ENCODE measurements at regions not wholly inside any gene's neighbourhood (a gene's known extent, or its start where the extent isn't known, plus 50 kb on each side); places are given as distances from the start of the nearest gene placed in this dataset.
"Not testable (repeated sequence)": the region's sequence is repeated elsewhere in the genome, so short reads cannot be mapped to it uniquely, and the experiment has no call there.

GRCh38 chr5:159586921-159587320 is 256.6 kb upstream of the IL12B start:
- Histone ChIP-seq H3K36me3 (ENCODE audit: control insufficient read depth, insufficient read depth, low read length) (no peaks in the 10 kb centered on the region), H3K27me3 (ENCODE audit: control insufficient read depth, insufficient read depth, low read length) (no peaks in the 10 kb centered on the region), H3K4me1 (ENCODE audit: control insufficient read depth, insufficient read depth, low read length) (no peaks in the 10 kb centered on the region), H3K9ac (ENCODE audit: low read length) (no peak overlapping the region), H3K9me3 (ENCODE audit: control insufficient read depth, low read length) (no peaks in the 10 kb centered on the region), H3K4me3 (ENCODE audit: low read length) (no peak overlapping the region)

- no peaks in the 10 kb centered on the region for H3K27me3 ChIP-seq (ENCODE audit: control insufficient read depth, insufficient read depth, low read length)
- H3K4me3 ChIP-seq (ENCODE audit: low read length) = no peak overlapping the region
- H3K9me3 ChIP-seq (ENCODE audit: control insufficient read depth, low read length) = no peaks in the 10 kb centered on the region
- no peaks in the 10 kb centered on the region for H3K36me3 ChIP-seq (ENCODE audit: control insufficient read depth, insufficient read depth, low read length)
- no peaks in the 10 kb centered on the region for H3K4me1 ChIP-seq (ENCODE audit: control insufficient read depth, insufficient read depth, low read length)
- no peak overlapping the region for H3K9ac ChIP-seq (ENCODE audit: low read length)
These were observed 258.7 kb upstream of the IL12B start for GRCh38 chr5:159588941-159589340.

GRCh38 chr5:159593518-159594073 is 263.3 kb upstream of the IL12B start:
- Histone ChIP-seq H3K4me3 (ENCODE audit: low read length) (no peak overlapping the region), H3K27me3 (ENCODE audit: control insufficient read depth, insufficient read depth, low read length) (no peaks in the 10 kb centered on the region), H3K36me3 (ENCODE audit: control insufficient read depth, insufficient read depth, low read length) (no peaks in the 10 kb centered on the region), H3K9me3 (ENCODE audit: control insufficient read depth, low read length) (no peaks in the 10 kb centered on the region), H3K4me1 (ENCODE audit: control insufficient read depth, insufficient read depth, low read length) (no peaks in the 10 kb centered on the region), H3K9ac (ENCODE audit: low read length) (no peak overlapping the region)

- not testable (repeated sequence) for H3K9ac ChIP-seq (ENCODE audit: low read length); H3K4me1 ChIP-seq (ENCODE audit: control insufficient read depth, insufficient read depth, low read length); H3K36me3 ChIP-seq (ENCODE audit: control insufficient read depth, insufficient read depth, low read length); H3K4me3 ChIP-seq (ENCODE audit: low read length); H3K9me3 ChIP-seq (ENCODE audit: control insufficient read depth, low read length); H3K27me3 ChIP-seq (ENCODE audit: control insufficient read depth, insufficient read depth, low read length)
These were observed 265.3 kb upstream of the IL12B start for GRCh38 chr5:159595561-159595960.

GRCh38 chr5:159601216-159601615 is 270.9 kb upstream of the IL12B start:
- no peaks in the 10 kb centered on the region for H3K9me3 ChIP-seq (ENCODE audit: control insufficient read depth, low read length)
- H3K4me3 ChIP-seq (ENCODE audit: low read length) = no peak overlapping the region
- H3K4me1 ChIP-seq (ENCODE audit: control insufficient read depth, insufficient read depth, low read length) = no peaks in the 10 kb centered on the region
- no peak overlapping the region for H3K9ac ChIP-seq (ENCODE audit: low read length)
- no peaks in the 10 kb centered on the region for H3K36me3 ChIP-seq (ENCODE audit: control insufficient read depth, insufficient read depth, low read length)
- no peaks in the 10 kb centered on the region for H3K27me3 ChIP-seq (ENCODE audit: control insufficient read depth, insufficient read depth, low read length)

- Histone ChIP-seq H3K4me1 (ENCODE audit: control insufficient read depth, insufficient read depth, low read length) (no peaks in the 10 kb centered on the region), H3K4me3 (ENCODE audit: low read length) (no peak overlapping the region), H3K27me3 (ENCODE audit: control insufficient read depth, insufficient read depth, low read length) (no peaks in the 10 kb centered on the region), H3K9me3 (ENCODE audit: control insufficient read depth, low read length) (no peaks in the 10 kb centered on the region), H3K9ac (ENCODE audit: low read length) (no peak overlapping the region), H3K36me3 (ENCODE audit: control insufficient read depth, insufficient read depth, low read length) (no peaks in the 10 kb centered on the region)
These were observed 272.1 kb upstream of the IL12B start for GRCh38 chr5:159602434-159602833.

- Histone ChIP-seq H3K36me3 (ENCODE audit: control insufficient read depth, insufficient read depth, low read length) (no peaks in the 10 kb centered on the region), H3K27me3 (ENCODE audit: control insufficient read depth, insufficient read depth, low read length) (no peaks in the 10 kb centered on the region), H3K9me3 (ENCODE audit: control insufficient read depth, low read length) (no peaks in the 10 kb centered on the region), H3K4me1 (ENCODE audit: control insufficient read depth, insufficient read depth, low read length) (no peaks in the 10 kb centered on the region), H3K9ac (ENCODE audit: low read length) (no peak overlapping the region), H3K4me3 (ENCODE audit: low read length) (no peak overlapping the region)
These were observed 275.3 kb upstream of the IL12B start for GRCh38 chr5:159605585-159605984.

- no peaks in the 10 kb centered on the region for H3K27me3 ChIP-seq (ENCODE audit: control insufficient read depth, insufficient read depth, low read length)
- no peak overlapping the region for H3K4me3 ChIP-seq (ENCODE audit: low read length)
- no peak overlapping the region for H3K9ac ChIP-seq (ENCODE audit: low read length)
- no peaks in the 10 kb centered on the region for H3K9me3 ChIP-seq (ENCODE audit: control insufficient read depth, low read length)
- no peaks in the 10 kb centered on the region for H3K36me3 ChIP-seq (ENCODE audit: control insufficient read depth, insufficient read depth, low read length)
- H3K4me1 ChIP-seq (ENCODE audit: control insufficient read depth, insufficient read depth, low read length) = no peaks in the 10 kb centered on the region
These were observed 279.1 kb upstream of the IL12B start for GRCh38 chr5:159609359-159609758.

- no peaks in the 10 kb centered on the region for H3K36me3 ChIP-seq (ENCODE audit: control insufficient read depth, insufficient read depth, low read length)
- H3K9me3 ChIP-seq (ENCODE audit: control insufficient read depth, low read length) = no peaks in the 10 kb centered on the region
- no peak overlapping the region for H3K4me3 ChIP-seq (ENCODE audit: low read length)
- no peaks in the 10 kb centered on the region for H3K4me1 ChIP-seq (ENCODE audit: control insufficient read depth, insufficient read depth, low read length)
- no peaks in the 10 kb centered on the region for H3K27me3 ChIP-seq (ENCODE audit: control insufficient read depth, insufficient read depth, low read length)
- no peak overlapping the region for H3K9ac ChIP-seq (ENCODE audit: low read length)
These were observed 280.8 kb upstream of the IL12B start for GRCh38 chr5:159610966-159611579.

- no peak overlapping the region for H3K4me3 ChIP-seq (ENCODE audit: low read length)
- no peaks in the 10 kb centered on the region for H3K36me3 ChIP-seq (ENCODE audit: control insufficient read depth, insufficient read depth, low read length)
- H3K27me3 ChIP-seq (ENCODE audit: control insufficient read depth, insufficient read depth, low read length) = no peaks in the 10 kb centered on the region
- no peaks in the 10 kb centered on the region for H3K4me1 ChIP-seq (ENCODE audit: control insufficient read depth, insufficient read depth, low read length)
- no peak overlapping the region for H3K9ac ChIP-seq (ENCODE audit: low read length)
- H3K9me3 ChIP-seq (ENCODE audit: control insufficient read depth, low read length) = no peaks in the 10 kb centered on the region
These were observed 286.7 kb upstream of the IL12B start for GRCh38 chr5:159616952-159617351.

GRCh38 chr5:159619826-159620225 is 289.5 kb upstream of the IL12B start:
- Histone ChIP-seq H3K9ac (ENCODE audit: low read length) (no peak overlapping the region), H3K4me3 (ENCODE audit: low read length) (no peak overlapping the region), H3K4me1 (ENCODE audit: control insufficient read depth, insufficient read depth, low read length) (no peaks in the 10 kb centered on the region), H3K9me3 (ENCODE audit: control insufficient read depth, low read length) (no peaks in the 10 kb centered on the region), H3K27me3 (ENCODE audit: control insufficient read depth, insufficient read depth, low read length) (no peaks in the 10 kb centered on the region), H3K36me3 (ENCODE audit: control insufficient read depth, insufficient read depth, low read length) (no peaks in the 10 kb centered on the region)

- no peaks in the 10 kb centered on the region for H3K9me3 ChIP-seq (ENCODE audit: control insufficient read depth, low read length)
- no peak overlapping the region for H3K9ac ChIP-seq (ENCODE audit: low read length)
- H3K4me3 ChIP-seq (ENCODE audit: low read length) = no peak overlapping the region
- H3K27me3 ChIP-seq (ENCODE audit: control insufficient read depth, insufficient read depth, low read length) = no peaks in the 10 kb centered on the region
- H3K4me1 ChIP-seq (ENCODE audit: control insufficient read depth, insufficient read depth, low read length) = no peaks in the 10 kb centered on the region
- no peaks in the 10 kb centered on the region for H3K36me3 ChIP-seq (ENCODE audit: control insufficient read depth, insufficient read depth, low read length)
These were observed 290.7 kb upstream of the IL12B start for GRCh38 chr5:159620853-159621540.

All from mucosa of stomach (tissue), 1 donor.